PC-3 (cell line): ENCODE measurements at regions not wholly inside any gene's neighbourhood (a gene's known extent, or its start where the extent isn't known, plus 50 kb on each side); places are given as distances from the start of the nearest gene placed in this dataset.
A peak's percentile ranks its signal among the peaks of the same experiment; 100 is the strongest.

Source experiments
- ATAC-seq: fragments of 200-7000 bp; cut with Tn5 transposase; 2 replicates; pipeline ENCODE4 v1.9.1; 2020; ENCODE audit warnings: mild to moderate bottlenecking, moderate library complexity
- BruUV-seq: library from RNA; stranded (reverse); fragments of 400-500 nt; replicated peaks from 2 replicates; lab custom pipeline; 2021; lab: Mats Ljungman, UMichigan
- CTCF ChIA-PET: fragments of 300-600 bp; sonication (Branson Sonifier 250); formaldehyde crosslinking; loops from one replicate; lab custom pipeline; 2022; ENCODE audit warnings: antibody characterized with exemption; lab: Charles Lee
- POLR2A ChIA-PET: fragments of 300-600 bp; sonication (Branson Sonifier 250); formaldehyde crosslinking; loops from one replicate; lab custom pipeline; 2022; ENCODE audit warnings: antibody characterized with exemption; ENCODE audit not compliant: unreplicated experiment; lab: Charles Lee
- DNase-seq: peaks from one replicate; pipeline ENCODE4 v3.0.0-alpha.2; 2015
- H2AFZ ChIP-seq: fragments of 300-600 bp; sonication (generic); 2 replicates; pipeline ENCODE4 v1.6.0; 2016; ENCODE audit warnings: antibody characterized with exemption, low read length
- H3F3A ChIP-seq: fragments of 300-600 bp; sonication (generic); one replicate; pipeline ENCODE4 v1.6.0; 2017; ENCODE audit warnings: antibody characterized with exemption, low read length, control low read depth, mild to moderate bottlenecking; ENCODE audit not compliant: unreplicated experiment
- H3K27ac ChIP-seq: fragments of 300-600 bp; sonication (generic); 2 replicates; pipeline ENCODE4 v1.5.1; 2016; ENCODE audit warnings: mild to moderate bottlenecking, low read length
- H3K27me3 ChIP-seq: fragments of 300-600 bp; sonication (generic); 2 replicates; pipeline ENCODE4 v1.6.1; 2016; ENCODE audit warnings: low read length, mixed read lengths
- H3K36me3 ChIP-seq: fragments of 300-600 bp; sonication (generic); 2 replicates; pipeline ENCODE4 v1.6.1; 2016; ENCODE audit warnings: low read depth, mixed run types, low read length, mixed read lengths
- H3K4me1 ChIP-seq: fragments of 300-600 bp; sonication (generic); 2 replicates; pipeline ENCODE4 v1.5.1; 2016; ENCODE audit warnings: low read length; ENCODE audit not compliant: insufficient read depth
- H3K4me2 ChIP-seq: fragments of 300-600 bp; sonication (generic); 2 replicates; pipeline ENCODE4 v1.6.0; 2016; ENCODE audit warnings: low read length
- H3K4me3 ChIP-seq: fragments of 300-600 bp; sonication (generic); 2 replicates; pipeline ENCODE4 v1.5.1; 2016; ENCODE audit warnings: mild to moderate bottlenecking, low read length, mixed read lengths
- H3K79me2 ChIP-seq: fragments of 300-600 bp; sonication (generic); 2 replicates; pipeline ENCODE4 v1.6.1; 2017; ENCODE audit warnings: low read length, mixed read lengths
- H3K9ac ChIP-seq: fragments of 300-600 bp; sonication (generic); 2 replicates; pipeline ENCODE4 v1.6.0; 2016; ENCODE audit warnings: mild to moderate bottlenecking, low read length
- H3K9me2 ChIP-seq: fragments of 300-600 bp; sonication (generic); replicated peaks from 2 replicates; pipeline ENCODE4 v1.6.1; 2016; ENCODE audit warnings: mixed run types, low read length, mixed read lengths
- H3K9me3 ChIP-seq: fragments of 300-600 bp; sonication (generic); 2 replicates; pipeline ENCODE4 v1.6.1; 2016; ENCODE audit warnings: low read length, mixed read lengths
- H4K20me1 ChIP-seq: fragments of 300-600 bp; sonication (generic); 2 replicates; pipeline ENCODE4 v1.6.1; 2016; ENCODE audit warnings: low read length, mixed read lengths
- CTCF ChIP-seq: fragments of 300-600 bp; sonication (generic); conservative IDR thresholded peaks from 2 replicates; pipeline ENCODE4 v1.5.1; 2017; ENCODE audit warnings: antibody characterized with exemption, low read depth, mild to moderate bottlenecking, low read length
- EZH2 ChIP-seq: fragments of 300-600 bp; sonication (generic); IDR thresholded peaks from one replicate; pipeline ENCODE4 v1.6.1; 2017; ENCODE audit warnings: antibody characterized with exemption, mild to moderate bottlenecking, low read length; ENCODE audit not compliant: unreplicated experiment
- EZH2phosphoT487 ChIP-seq: fragments of 300-600 bp; sonication (generic); IDR thresholded peaks from 2 replicates; pipeline ENCODE4 v1.6.1; 2018; ENCODE audit warnings: mild to moderate bottlenecking, antibody characterized with exemption, low read length, borderline replicate concordance
- intact Hi-C: fragments of 100-400 bp; cut with micrococcal nuclease; formaldehyde crosslinking; loops from 2 replicates; pipeline ENCODE4 v1.9.0; 2023

GRCh38 chr3:105931500-105931899 lies 62.7 kb upstream of the CBLB start:
- no peak overlapping the region for H3K4me3 ChIP-seq
- no peaks in the 10 kb centered on the region for H3F3A ChIP-seq
- ATAC-seq = no peak
- no TSS peak for BruUV-seq
- no peaks in the 10 kb centered on the region for H4K20me1 ChIP-seq
- peaks cover 6% of the 10 kb centered on the region; the same call in 1 of the 2 replicates for H3K4me1 ChIP-seq
- H3K9ac ChIP-seq = no peak overlapping the region
- DNase-seq = no peak
- no peaks in the 10 kb centered on the region for H3K9me2 ChIP-seq
- TF ChIP-seq CTCF = no peak
- TF ChIP-seq EZH2 = no peak
- TF ChIP-seq EZH2phosphoT487 = no peak
- POLR2A ChIA-PET = no interaction called here
- no peak overlapping the region for H3K27ac ChIP-seq
- H3K27me3 ChIP-seq = no peaks in the 10 kb centered on the region
- no peak overlapping the region for H2AFZ ChIP-seq
- H3K9me3 ChIP-seq = no peaks in the 10 kb centered on the region
- CTCF ChIA-PET = interaction anchor here (0.6 kb wide), 1 partner anchor 267 kb away, joined by 3 read pairs; no protein-coding TSS in a partner anchor
- H3K4me2 ChIP-seq = no peak overlapping the region
- intact Hi-C loops = no loop called here
- no peaks in the 10 kb centered on the region for H3K36me3 ChIP-seq
- no peaks in the 10 kb centered on the region for H3K79me2 ChIP-seq

DNA sequence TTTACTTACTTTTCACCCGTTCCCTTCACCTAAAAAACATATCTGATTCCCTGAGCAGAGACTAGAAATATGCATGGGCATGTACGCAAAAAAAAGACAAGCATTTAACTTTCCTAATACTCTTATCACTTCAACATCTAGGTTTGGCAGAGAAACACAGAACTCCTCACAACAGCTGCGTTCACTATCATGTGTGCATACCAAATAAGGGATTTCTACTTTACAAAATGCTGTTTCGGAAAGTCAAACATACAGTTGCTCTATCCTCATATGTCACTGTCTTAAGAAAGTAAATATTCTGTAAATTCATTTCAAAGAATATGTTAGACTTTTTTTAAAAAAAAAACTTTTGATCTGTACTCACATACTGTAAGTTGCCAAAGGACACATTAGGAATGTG lies 65.1 kb upstream of the CBLB start:
- Histone ChIP-seq H3K4me1 (peaks cover 6% of the 10 kb centered on the region; the same call in 1 of the 2 replicates), H3K9me2 (no peaks in the 10 kb centered on the region), H3K4me2 (no peak overlapping the region), H3K79me2 (no peaks in the 10 kb centered on the region), H3K4me3 (no peak overlapping the region), H3F3A (no peaks in the 10 kb centered on the region), H3K9ac (no peak overlapping the region), H3K27ac (no peak overlapping the region), H4K20me1 (no peaks in the 10 kb centered on the region), H3K9me3 (no peaks in the 10 kb centered on the region), H3K27me3 (no peaks in the 10 kb centered on the region), H2AFZ (no peak overlapping the region), H3K36me3 (no peaks in the 10 kb centered on the region)
- TF ChIP-seq CTCF = no peak
- no peak for TF ChIP-seq EZH2
- TF ChIP-seq EZH2phosphoT487 = no peak
- intact Hi-C loops = no loop called here
- POLR2A ChIA-PET = no interaction called here
- DNase-seq = no peak
- CTCF ChIA-PET = no interaction called here
- no peak for ATAC-seq
- no TSS peak for BruUV-seq

DNA sequence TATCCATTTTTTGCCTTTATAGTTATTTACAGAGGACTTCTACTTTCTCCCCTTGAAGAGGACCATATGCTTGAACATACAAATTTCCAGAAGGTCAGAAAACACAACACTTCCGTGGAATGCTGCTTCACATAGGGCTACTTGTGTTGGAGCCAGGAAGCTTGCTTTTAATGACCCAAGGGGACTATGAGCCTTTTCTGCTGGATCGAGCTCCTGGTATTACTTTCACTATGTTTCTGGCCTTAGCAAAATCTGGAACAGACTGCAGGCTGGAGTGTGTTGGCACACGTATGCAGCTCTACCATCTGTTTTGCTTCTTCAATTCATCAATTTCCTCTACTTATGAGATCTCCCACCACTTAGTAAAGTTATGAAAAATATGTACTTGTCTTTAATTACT lies 69.3 kb upstream of the CBLB start:
- Histone ChIP-seq H3K36me3 (no peaks in the 10 kb centered on the region), H3K4me1 (no peaks in the 10 kb centered on the region), H3K4me2 (no peak overlapping the region), H3K9me3 (no peaks in the 10 kb centered on the region), H3K27ac (no peak overlapping the region), H3F3A (no peaks in the 10 kb centered on the region), H4K20me1 (no peaks in the 10 kb centered on the region), H3K9me2 (no peaks in the 10 kb centered on the region), H3K4me3 (no peak overlapping the region), H3K9ac (no peak overlapping the region), H3K27me3 (no peaks in the 10 kb centered on the region), H2AFZ (peak overlapping the region; percentile 13; the same call in 1 of the 2 replicates), H3K79me2 (no peaks in the 10 kb centered on the region)
- intact Hi-C loops = no loop called here
- POLR2A ChIA-PET = no interaction called here
- ATAC-seq (no peak), DNase-seq (no peak)
- no peak for TF ChIP-seq EZH2
- CTCF ChIA-PET = no interaction called here
- BruUV-seq = no TSS peak
